PC-3 (cell line): ENCODE measurements at regions not wholly inside any gene's neighbourhood (a gene's known extent, or its start where the extent isn't known, plus 50 kb on each side); places are given as distances from the start of the nearest gene placed in this dataset.

ENCODE experiments used
- ATAC-seq: fragments of 200-7000 bp; cut with Tn5 transposase; 2 replicates; pipeline ENCODE4 v1.9.1; 2020; ENCODE audit warnings: mild to moderate bottlenecking, moderate library complexity
- BruUV-seq: library from RNA; stranded (reverse); fragments of 400-500 nt; replicated peaks from 2 replicates; lab custom pipeline; 2021; lab: Mats Ljungman, UMichigan
- CTCF ChIA-PET: fragments of 300-600 bp; sonication (Branson Sonifier 250); formaldehyde crosslinking; loops from one replicate; lab custom pipeline; 2022; ENCODE audit warnings: antibody characterized with exemption; lab: Charles Lee
- POLR2A ChIA-PET: fragments of 300-600 bp; sonication (Branson Sonifier 250); formaldehyde crosslinking; loops from one replicate; lab custom pipeline; 2022; ENCODE audit warnings: antibody characterized with exemption; ENCODE audit not compliant: unreplicated experiment; lab: Charles Lee
- DNase-seq: peaks from one replicate; pipeline ENCODE4 v3.0.0-alpha.2; 2015
- H2AFZ ChIP-seq: fragments of 300-600 bp; sonication (generic); 2 replicates; pipeline ENCODE4 v1.6.0; 2016; ENCODE audit warnings: antibody characterized with exemption, low read length
- H3F3A ChIP-seq: fragments of 300-600 bp; sonication (generic); one replicate; pipeline ENCODE4 v1.6.0; 2017; ENCODE audit warnings: antibody characterized with exemption, low read length, control low read depth, mild to moderate bottlenecking; ENCODE audit not compliant: unreplicated experiment
- H3K27ac ChIP-seq: fragments of 300-600 bp; sonication (generic); 2 replicates; pipeline ENCODE4 v1.5.1; 2016; ENCODE audit warnings: mild to moderate bottlenecking, low read length
- H3K27me3 ChIP-seq: fragments of 300-600 bp; sonication (generic); 2 replicates; pipeline ENCODE4 v1.6.1; 2016; ENCODE audit warnings: low read length, mixed read lengths
- H3K36me3 ChIP-seq: fragments of 300-600 bp; sonication (generic); 2 replicates; pipeline ENCODE4 v1.6.1; 2016; ENCODE audit warnings: low read depth, mixed run types, low read length, mixed read lengths
- H3K4me1 ChIP-seq: fragments of 300-600 bp; sonication (generic); 2 replicates; pipeline ENCODE4 v1.5.1; 2016; ENCODE audit warnings: low read length; ENCODE audit not compliant: insufficient read depth
- H3K4me2 ChIP-seq: fragments of 300-600 bp; sonication (generic); 2 replicates; pipeline ENCODE4 v1.6.0; 2016; ENCODE audit warnings: low read length
- H3K4me3 ChIP-seq: fragments of 300-600 bp; sonication (generic); 2 replicates; pipeline ENCODE4 v1.5.1; 2016; ENCODE audit warnings: mild to moderate bottlenecking, low read length, mixed read lengths
- H3K79me2 ChIP-seq: fragments of 300-600 bp; sonication (generic); 2 replicates; pipeline ENCODE4 v1.6.1; 2017; ENCODE audit warnings: low read length, mixed read lengths
- H3K9ac ChIP-seq: fragments of 300-600 bp; sonication (generic); 2 replicates; pipeline ENCODE4 v1.6.0; 2016; ENCODE audit warnings: mild to moderate bottlenecking, low read length
- H3K9me2 ChIP-seq: fragments of 300-600 bp; sonication (generic); replicated peaks from 2 replicates; pipeline ENCODE4 v1.6.1; 2016; ENCODE audit warnings: mixed run types, low read length, mixed read lengths
- H3K9me3 ChIP-seq: fragments of 300-600 bp; sonication (generic); 2 replicates; pipeline ENCODE4 v1.6.1; 2016; ENCODE audit warnings: low read length, mixed read lengths
- H4K20me1 ChIP-seq: fragments of 300-600 bp; sonication (generic); 2 replicates; pipeline ENCODE4 v1.6.1; 2016; ENCODE audit warnings: low read length, mixed read lengths
- CTCF ChIP-seq: fragments of 300-600 bp; sonication (generic); conservative IDR thresholded peaks from 2 replicates; pipeline ENCODE4 v1.5.1; 2017; ENCODE audit warnings: antibody characterized with exemption, low read depth, mild to moderate bottlenecking, low read length
- EZH2 ChIP-seq: fragments of 300-600 bp; sonication (generic); IDR thresholded peaks from one replicate; pipeline ENCODE4 v1.6.1; 2017; ENCODE audit warnings: antibody characterized with exemption, mild to moderate bottlenecking, low read length; ENCODE audit not compliant: unreplicated experiment
- EZH2phosphoT487 ChIP-seq: fragments of 300-600 bp; sonication (generic); IDR thresholded peaks from 2 replicates; pipeline ENCODE4 v1.6.1; 2018; ENCODE audit warnings: mild to moderate bottlenecking, antibody characterized with exemption, low read length, borderline replicate concordance
- intact Hi-C: fragments of 100-400 bp; cut with micrococcal nuclease; formaldehyde crosslinking; loops from 2 replicates; pipeline ENCODE4 v1.9.0; 2023

GRCh38 chr4:151553874-151554273, 144.9 kb downstream of the FHIP1A start:
- CTCF ChIA-PET, result no interaction called here
- ATAC-seq, result no peak
- POLR2A ChIA-PET, result no interaction called here

GRCh38 chr4:151555151-151555945, 146.4 kb downstream of the FHIP1A start:
- no TSS peak for BruUV-seq
- DNase-seq (no peak), ATAC-seq (no peak)
- no peak overlapping the region for H3K4me3 ChIP-seq
- no peaks in the 10 kb centered on the region for H3K36me3 ChIP-seq
- H2AFZ ChIP-seq, result no peak overlapping the region
- no peaks in the 10 kb centered on the region for H3F3A ChIP-seq
- H3K4me1 ChIP-seq, result no peaks in the 10 kb centered on the region
- POLR2A ChIA-PET, result no interaction called here
- no peaks in the 10 kb centered on the region for H3K9me2 ChIP-seq
- H3K9me3 ChIP-seq, result no peaks in the 10 kb centered on the region
- no peaks in the 10 kb centered on the region for H3K27me3 ChIP-seq
- CTCF ChIA-PET, result no interaction called here
- no peak overlapping the region for H3K9ac ChIP-seq
- no peaks in the 10 kb centered on the region for H3K79me2 ChIP-seq
- no peak for TF ChIP-seq CTCF
- TF ChIP-seq EZH2, result no peak
- TF ChIP-seq EZH2phosphoT487, result no peak
- H4K20me1 ChIP-seq, result no peaks in the 10 kb centered on the region
- H3K4me2 ChIP-seq, result no peak overlapping the region
- intact Hi-C loops, result no loop called here
- no peak overlapping the region for H3K27ac ChIP-seq

More at GRCh38 chr4:151553874-151554273, 144.9 kb downstream of the FHIP1A start:
- Histone ChIP-seq H3K4me2 (no peak overlapping the region), H3K9ac (no peak overlapping the region), H3K9me3 (0 out of 2 replicates have a peak, but pooled peaks cover 2% of the 10 kb centered on the region), H2AFZ (no peak overlapping the region), H3K79me2 (no peaks in the 10 kb centered on the region), H3F3A (no peaks in the 10 kb centered on the region), H4K20me1 (no peaks in the 10 kb centered on the region), H3K4me3 (no peak overlapping the region), H3K9me2 (no peaks in the 10 kb centered on the region), H3K4me1 (no peaks in the 10 kb centered on the region), H3K27me3 (no peaks in the 10 kb centered on the region), H3K36me3 (peaks cover 1% of the 10 kb centered on the region; the same call in 1 of the 2 replicates), H3K27ac (no peak overlapping the region)
- BruUV-seq, result no TSS peak
- intact Hi-C loops, result no loop called here
- TF ChIP-seq CTCF, result no peak
- no peak for TF ChIP-seq EZH2
- TF ChIP-seq EZH2phosphoT487, result no peak
- DNase-seq, result no peak

- Histone ChIP-seq H2AFZ (no peak overlapping the region), H3F3A (no peaks in the 10 kb centered on the region), H3K36me3 (no peaks in the 10 kb centered on the region), H3K79me2 (no peaks in the 10 kb centered on the region), H3K27ac (no peak overlapping the region), H3K4me1 (no peaks in the 10 kb centered on the region), H3K27me3 (no peaks in the 10 kb centered on the region), H3K4me2 (no peak overlapping the region), H3K9me3 (no peaks in the 10 kb centered on the region), H4K20me1 (no peaks in the 10 kb centered on the region), H3K4me3 (no peak overlapping the region), H3K9ac (no peak overlapping the region), H3K9me2 (no peaks in the 10 kb centered on the region)
- CTCF ChIA-PET, result no interaction called here
- TF ChIP-seq EZH2, result no peak
- TF ChIP-seq EZH2phosphoT487, result no peak
- TF ChIP-seq CTCF, result no peak
- POLR2A ChIA-PET, result no interaction called here
- ATAC-seq (no peak), DNase-seq (no peak)
- no TSS peak for BruUV-seq
- intact Hi-C loops, result no loop called here
These were observed 149.6 kb downstream of the FHIP1A start for GRCh38 chr4:151558496-151559113.
